AG04450 (cell line): ENCODE measurements at regions not wholly inside any gene's neighbourhood (a gene's known extent, or its start where the extent isn't known, plus 50 kb on each side); places are given as distances from the start of the nearest gene placed in this dataset.

Source experiments
- CTCF ChIA-PET: fragments of 300-600, 350-600 bp; formaldehyde crosslinking; extraction: SDS; loops from one replicate; lab custom pipeline; 2022; ENCODE audit warnings: antibody characterized with exemption, inconsistent platforms; lab: Charles Lee
- POLR2A ChIA-PET: fragments of 350-600 bp; formaldehyde crosslinking; extraction: SDS; loops from one replicate; lab custom pipeline; 2021; ENCODE audit warnings: antibody characterized with exemption, inconsistent platforms; lab: Yijun Ruan, JAX
- DNase-seq: peaks from one replicate; pipeline ENCODE4 v3.0.0-alpha.2; 2011; ENCODE audit warnings: low read depth, low spot score
- H3K27ac ChIP-seq: one replicate; pipeline ENCODE4 v1.5.1; 2012; ENCODE audit warnings: low read depth, low read length, control low read depth
- H3K27me3 ChIP-seq: one replicate; pipeline ENCODE4 v1.6.0; 2012; ENCODE audit warnings: low read length; ENCODE audit not compliant: control insufficient read depth, insufficient read depth
- H3K4me3 ChIP-seq: 2 replicates; pipeline ENCODE4 v1.5.1; 2011; ENCODE audit warnings: mild to moderate bottlenecking, low read depth, low read length, control low read depth
- H3K9me3 ChIP-seq: 2 replicates; pipeline ENCODE4 v1.5.1; 2012; ENCODE audit warnings: low read length; ENCODE audit not compliant: control insufficient read depth, insufficient read depth
- TF ChIP-seq, protein P1 (sequence below): IDR thresholded peaks from 2 replicates; pipeline ENCODE4 v1.5.1; 2011; ENCODE audit warnings: low read depth, low read length, control low read depth, inconsistent platforms

DNA sequence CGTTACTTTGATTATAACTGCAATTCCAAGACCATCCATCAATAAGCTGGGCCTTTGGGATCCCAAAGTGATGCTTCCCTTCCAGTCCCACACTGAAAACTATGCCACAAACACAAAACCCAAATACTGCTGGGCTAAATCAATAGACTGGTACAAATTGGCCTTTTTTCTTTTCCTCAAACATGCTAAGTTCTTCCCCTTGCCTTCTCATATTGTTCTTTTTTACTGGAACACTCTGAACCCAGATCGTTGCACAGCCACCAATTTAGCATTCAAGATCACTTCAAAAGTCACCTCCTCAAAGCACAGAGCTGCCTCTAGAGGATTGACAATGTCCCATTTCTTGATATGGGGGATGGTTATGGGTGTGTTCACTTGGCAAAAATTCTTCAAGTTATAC is 66.0 kb downstream of the ACTL7B start:
- H3K4me3 ChIP-seq, result no peak overlapping the region
- DNase-seq, result no peak
- H3K27me3 ChIP-seq, result no peaks in the 10 kb centered on the region
- H3K27ac ChIP-seq, result no peak overlapping the region
- no peaks in the 10 kb centered on the region for H3K9me3 ChIP-seq
- ChIA-PET CTCF (no interaction called here), POLR2A (no interaction called here)
- TF ChIP-seq, protein P1, sequence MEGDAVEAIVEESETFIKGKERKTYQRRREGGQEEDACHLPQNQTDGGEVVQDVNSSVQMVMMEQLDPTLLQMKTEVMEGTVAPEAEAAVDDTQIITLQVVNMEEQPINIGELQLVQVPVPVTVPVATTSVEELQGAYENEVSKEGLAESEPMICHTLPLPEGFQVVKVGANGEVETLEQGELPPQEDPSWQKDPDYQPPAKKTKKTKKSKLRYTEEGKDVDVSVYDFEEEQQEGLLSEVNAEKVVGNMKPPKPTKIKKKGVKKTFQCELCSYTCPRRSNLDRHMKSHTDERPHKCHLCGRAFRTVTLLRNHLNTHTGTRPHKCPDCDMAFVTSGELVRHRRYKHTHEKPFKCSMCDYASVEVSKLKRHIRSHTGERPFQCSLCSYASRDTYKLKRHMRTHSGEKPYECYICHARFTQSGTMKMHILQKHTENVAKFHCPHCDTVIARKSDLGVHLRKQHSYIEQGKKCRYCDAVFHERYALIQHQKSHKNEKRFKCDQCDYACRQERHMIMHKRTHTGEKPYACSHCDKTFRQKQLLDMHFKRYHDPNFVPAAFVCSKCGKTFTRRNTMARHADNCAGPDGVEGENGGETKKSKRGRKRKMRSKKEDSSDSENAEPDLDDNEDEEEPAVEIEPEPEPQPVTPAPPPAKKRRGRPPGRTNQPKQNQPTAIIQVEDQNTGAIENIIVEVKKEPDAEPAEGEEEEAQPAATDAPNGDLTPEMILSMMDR, result no peak

DNA sequence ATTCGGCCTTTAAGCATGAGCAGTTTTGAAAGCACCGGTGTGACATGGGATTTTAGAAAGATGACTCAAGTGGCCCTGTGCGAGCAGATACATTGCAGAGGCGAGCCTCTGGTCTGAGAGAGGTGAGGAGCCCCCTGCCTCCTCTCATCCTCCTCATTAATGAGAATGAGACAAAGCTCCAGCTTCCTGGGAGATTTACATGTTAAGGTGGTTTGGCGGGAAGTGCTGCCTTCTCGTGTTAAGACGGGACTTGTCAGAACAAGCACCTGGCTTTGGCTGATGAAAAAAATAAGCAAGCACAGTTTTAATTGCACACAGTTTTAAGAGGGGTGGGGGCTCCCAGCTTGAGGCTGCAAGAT is 68.1 kb downstream of the ACTL7B start:
- ChIA-PET POLR2A (no interaction called here), CTCF (interaction anchor here (1.5 kb wide), 1 partner anchor 26 kb away, joined by 4 read pairs; no protein-coding TSS in a partner anchor)
- TF ChIP-seq, protein P1, result no peak

DNA sequence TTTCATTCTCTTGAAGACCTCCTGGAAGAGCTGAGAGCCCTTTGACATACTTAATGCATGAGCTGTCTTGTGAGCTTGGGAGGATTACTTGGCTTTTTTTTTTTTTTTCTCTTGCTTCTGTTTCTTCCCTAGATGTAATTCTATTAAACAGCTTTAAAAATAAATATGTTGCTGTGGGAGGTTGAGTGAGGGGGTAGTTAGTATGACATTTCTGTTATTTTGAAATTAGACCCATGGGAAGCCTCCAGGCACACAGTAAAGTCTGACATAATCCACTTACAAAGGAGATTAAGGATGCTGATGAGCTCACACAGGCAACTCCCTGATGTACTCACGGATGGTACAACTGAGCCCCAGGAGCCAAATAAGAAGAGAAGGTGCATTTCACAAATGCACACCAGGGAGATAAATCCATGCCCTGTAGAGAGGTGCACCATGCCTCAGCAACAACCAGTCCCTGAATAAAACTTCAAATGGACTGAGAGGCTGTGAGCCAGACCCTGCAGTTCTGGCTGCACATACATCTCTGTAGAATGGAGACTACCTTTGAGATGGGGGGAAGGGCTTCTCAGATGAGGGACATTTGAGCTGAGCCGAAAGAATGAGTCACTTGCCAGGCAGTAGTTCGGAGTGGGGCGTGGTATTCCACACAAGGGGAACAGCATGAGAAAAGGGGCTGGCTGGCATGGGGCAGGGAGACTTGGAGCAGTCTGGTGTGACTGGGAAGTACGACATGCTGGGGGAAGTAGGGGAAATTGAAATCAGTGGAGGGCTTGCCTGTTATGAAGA is 68.7 kb downstream of the ACTL7B start:
- H3K27me3 ChIP-seq, result peaks cover 6% of the 10 kb centered on the region
- no peak for DNase-seq
- ChIA-PET CTCF (interaction anchor here (1.5 kb wide), 1 partner anchor 25 kb away, joined by 4 read pairs; no protein-coding TSS in a partner anchor), POLR2A (no interaction called here)
- no peaks in the 10 kb centered on the region for H3K9me3 ChIP-seq
- H3K4me3 ChIP-seq, result no peak overlapping the region
- H3K27ac ChIP-seq, result no peak overlapping the region
- TF ChIP-seq, protein P1, result no peak

More for the DNA sequence above, 68.1 kb downstream of the ACTL7B start:
- DNase-seq, result no peak
- no peaks in the 10 kb centered on the region for H3K9me3 ChIP-seq
- H3K27me3 ChIP-seq, result peaks cover 6% of the 10 kb centered on the region
- no peak overlapping the region for H3K27ac ChIP-seq
- H3K4me3 ChIP-seq, result no peak overlapping the region

GRCh38 chr9:108786322-108786721 is 69.5 kb downstream of the ACTL7B start:
- ChIA-PET CTCF (interaction anchor here (1.5 kb wide), 1 partner anchor 25 kb away, joined by 4 read pairs; no protein-coding TSS in a partner anchor), POLR2A (no interaction called here)

GRCh38 chr9:108784998-108785397 is 70.8 kb downstream of the ACTL7B start:
- Histone ChIP-seq H3K4me3 (no peak overlapping the region), H3K27me3 (peaks cover 8% of the 10 kb centered on the region), H3K27ac (no peak overlapping the region), H3K9me3 (no peaks in the 10 kb centered on the region)
- TF ChIP-seq, protein P1, result no peak
- no peak for DNase-seq
- ChIA-PET CTCF (interaction anchor here (0.6 kb wide), 1 partner anchor 10 kb away, joined by 4 read pairs; no protein-coding TSS in a partner anchor), POLR2A (no interaction called here)

More at GRCh38 chr9:108786322-108786721, 69.5 kb downstream of the ACTL7B start:
- no peak for DNase-seq
- Histone ChIP-seq H3K4me3 (no peak overlapping the region), H3K27ac (no peak overlapping the region), H3K9me3 (no peaks in the 10 kb centered on the region), H3K27me3 (peaks cover 6% of the 10 kb centered on the region)
- TF ChIP-seq, protein P1, result no peak
